Brain microvascular endothelial cell (primary cell): ENCODE measurements at regions not wholly inside any gene's neighbourhood (a gene's known extent, or its start where the extent isn't known, plus 50 kb on each side); places are given as distances from the start of the nearest gene placed in this dataset.

Source experiments
- DNase-seq: peaks from one replicate; pipeline ENCODE4 v3.0.0-alpha.2; 2020
- H3K27ac ChIP-seq: fragments of 250-450 bp; sonication (Bioruptor Pico); 2 replicates; pipeline ENCODE4 v1.5.1; 2020; ENCODE audit warnings: mild to moderate bottlenecking, moderate library complexity
- H3K27me3 ChIP-seq: fragments of 250-450 bp; sonication (Bioruptor Pico); replicated peaks from 2 replicates; pipeline ENCODE4 v1.5.1; 2020; ENCODE audit warnings: mild to moderate bottlenecking
- H3K36me3 ChIP-seq: fragments of 250-450 bp; sonication (Bioruptor Pico); replicated peaks from 2 replicates; pipeline ENCODE4 v1.5.1; 2020; ENCODE audit warnings: mild to moderate bottlenecking
- H3K4me3 ChIP-seq: 2 replicates; pipeline ENCODE4 v1.5.1; 2011; ENCODE audit warnings: low read depth, mild to moderate bottlenecking, control low read depth, low read length, moderate library complexity
- in situ Hi-C: cut with HindIII; loops from 2 replicates; pipeline ENCODE4 v1.10.0; 2017; ENCODE audit warnings: low sequenced_read_pairs, low pct_ligation_motif_present
- TF ChIP-seq, protein P1 (sequence below): IDR thresholded peaks from 2 replicates; pipeline ENCODE4 v1.5.1; 2011; ENCODE audit warnings: low read depth, mild to moderate bottlenecking, moderate library complexity, low read length, control low read depth, inconsistent platforms; ENCODE audit errors: missing control alignments

DNA sequence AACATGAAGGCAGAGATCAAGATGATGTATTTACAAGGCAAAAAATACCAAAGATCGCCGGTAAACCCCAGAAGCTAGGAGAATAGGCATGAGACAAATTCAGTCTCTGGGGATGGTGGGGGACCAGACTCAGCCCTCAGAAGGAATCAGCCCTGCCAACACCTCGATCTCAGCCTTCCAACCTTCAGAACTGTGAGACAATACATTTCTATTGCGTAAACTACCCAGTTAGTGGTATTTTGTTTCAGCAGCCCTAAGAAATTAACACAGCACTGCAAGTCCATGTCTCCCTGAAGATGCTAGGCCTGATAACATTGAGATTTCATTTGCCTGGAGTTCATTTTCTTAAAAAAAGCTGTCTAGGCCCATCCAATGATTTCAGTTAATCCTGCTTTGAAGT lies 622.5 kb downstream of the PTPRC start:
- Histone ChIP-seq H3K36me3 (no peaks in the 10 kb centered on the region), H3K27me3 (no peaks in the 10 kb centered on the region), H3K4me3 (no peak overlapping the region), H3K27ac (no peak overlapping the region)
- TF ChIP-seq, protein P1, sequence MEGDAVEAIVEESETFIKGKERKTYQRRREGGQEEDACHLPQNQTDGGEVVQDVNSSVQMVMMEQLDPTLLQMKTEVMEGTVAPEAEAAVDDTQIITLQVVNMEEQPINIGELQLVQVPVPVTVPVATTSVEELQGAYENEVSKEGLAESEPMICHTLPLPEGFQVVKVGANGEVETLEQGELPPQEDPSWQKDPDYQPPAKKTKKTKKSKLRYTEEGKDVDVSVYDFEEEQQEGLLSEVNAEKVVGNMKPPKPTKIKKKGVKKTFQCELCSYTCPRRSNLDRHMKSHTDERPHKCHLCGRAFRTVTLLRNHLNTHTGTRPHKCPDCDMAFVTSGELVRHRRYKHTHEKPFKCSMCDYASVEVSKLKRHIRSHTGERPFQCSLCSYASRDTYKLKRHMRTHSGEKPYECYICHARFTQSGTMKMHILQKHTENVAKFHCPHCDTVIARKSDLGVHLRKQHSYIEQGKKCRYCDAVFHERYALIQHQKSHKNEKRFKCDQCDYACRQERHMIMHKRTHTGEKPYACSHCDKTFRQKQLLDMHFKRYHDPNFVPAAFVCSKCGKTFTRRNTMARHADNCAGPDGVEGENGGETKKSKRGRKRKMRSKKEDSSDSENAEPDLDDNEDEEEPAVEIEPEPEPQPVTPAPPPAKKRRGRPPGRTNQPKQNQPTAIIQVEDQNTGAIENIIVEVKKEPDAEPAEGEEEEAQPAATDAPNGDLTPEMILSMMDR, result no peak
- in situ Hi-C loops, result no loop called here
- DNase-seq, result no peak

DNA sequence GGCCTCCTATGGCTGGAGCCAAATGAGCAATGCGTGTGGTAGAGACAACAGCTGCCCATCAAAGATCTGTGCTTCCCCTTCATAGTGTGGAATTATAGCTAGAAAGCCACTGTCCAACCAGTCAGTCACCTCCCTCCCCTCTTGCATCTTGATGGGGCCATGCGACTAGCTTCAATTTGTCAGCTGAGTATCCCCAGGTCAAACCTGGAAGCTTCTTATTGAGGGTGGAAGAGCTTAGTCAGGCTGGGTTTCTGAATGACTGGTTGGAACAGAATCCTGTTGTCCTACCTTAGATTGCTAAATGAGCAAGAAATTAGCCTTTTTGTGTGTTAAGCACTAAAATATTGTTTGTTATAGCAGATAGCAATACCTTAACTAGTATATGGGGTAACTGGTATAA lies 625.4 kb downstream of the PTPRC start:
- TF ChIP-seq, protein P1, result no peak
- H3K36me3 ChIP-seq, result no peaks in the 10 kb centered on the region

DNA sequence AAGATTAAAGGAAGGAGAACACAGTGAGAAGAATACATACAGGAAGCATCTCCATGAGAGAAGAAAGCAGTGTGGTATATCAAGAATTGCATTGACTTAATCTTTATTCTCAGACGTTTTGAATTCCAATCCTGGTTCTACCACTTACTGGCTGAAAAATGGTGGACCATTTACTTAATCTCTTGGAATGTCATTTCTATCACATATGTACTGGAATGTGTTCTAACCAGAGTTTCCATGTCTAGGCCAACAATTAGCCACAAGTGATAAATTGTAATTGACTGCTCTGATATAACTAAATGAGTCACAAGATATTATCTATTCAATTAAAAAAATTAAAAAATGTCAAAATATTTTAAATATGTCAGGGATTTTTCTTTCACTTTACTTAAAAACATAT lies 626.1 kb downstream of the PTPRC start:
- DNase-seq, result no peak
- H3K27me3 ChIP-seq, result no peaks in the 10 kb centered on the region
- TF ChIP-seq, protein P1, result no peak
- no peak overlapping the region for H3K27ac ChIP-seq
- H3K4me3 ChIP-seq, result no peak overlapping the region
- in situ Hi-C loops, result no loop called here
- no peaks in the 10 kb centered on the region for H3K36me3 ChIP-seq

More for the DNA sequence above, 625.4 kb downstream of the PTPRC start:
- Histone ChIP-seq H3K27ac (no peak overlapping the region), H3K27me3 (no peaks in the 10 kb centered on the region), H3K4me3 (no peak overlapping the region)
- DNase-seq, result no peak
- in situ Hi-C loops, result no loop called here

DNA sequence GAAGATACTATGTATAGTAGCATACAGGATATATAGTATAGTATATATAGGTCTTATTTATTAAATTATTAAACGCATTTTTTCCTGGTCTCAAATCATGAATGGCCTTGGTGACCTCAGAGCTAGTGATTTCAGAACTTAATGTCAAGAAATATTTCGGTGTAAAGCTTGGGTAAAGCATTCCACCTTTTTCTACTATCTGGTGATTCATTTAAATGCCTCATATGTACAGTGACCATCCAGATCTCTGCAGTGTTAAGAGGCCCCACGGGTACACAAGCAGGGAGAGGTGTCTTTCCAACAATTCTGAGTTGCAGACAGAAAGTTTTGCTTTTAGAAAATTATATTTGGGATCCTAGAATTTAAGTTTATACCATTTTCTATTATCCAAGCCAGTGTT lies 626.5 kb downstream of the PTPRC start:
- Histone ChIP-seq H3K27me3 (no peaks in the 10 kb centered on the region), H3K36me3 (no peaks in the 10 kb centered on the region), H3K27ac (no peak overlapping the region), H3K4me3 (no peak overlapping the region)
- in situ Hi-C loops, result no loop called here
- no peak for DNase-seq
- TF ChIP-seq, protein P1, result no peak

DNA sequence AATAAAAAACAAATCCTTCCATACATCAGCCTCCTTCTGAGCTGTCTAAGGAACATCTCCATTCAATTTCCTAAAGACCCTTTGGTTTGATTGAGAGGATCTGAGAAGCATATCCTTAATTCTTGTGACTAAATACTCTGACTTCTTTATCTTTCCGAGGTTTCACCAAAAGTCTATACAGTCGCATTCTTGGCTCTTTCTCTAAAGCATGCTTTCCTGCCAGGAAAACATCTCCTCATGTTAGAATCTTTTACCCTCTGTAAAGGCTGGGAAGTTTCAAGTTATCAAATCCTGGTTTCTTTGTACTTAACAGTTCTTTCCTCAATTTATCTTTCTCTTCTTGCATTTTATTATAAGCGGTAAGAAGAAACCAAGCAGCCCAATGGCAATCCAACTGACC lies 630.4 kb downstream of the PTPRC start:
- in situ Hi-C loops, result no loop called here
- TF ChIP-seq, protein P1, result no peak
- no peak overlapping the region for H3K27ac ChIP-seq

DNA sequence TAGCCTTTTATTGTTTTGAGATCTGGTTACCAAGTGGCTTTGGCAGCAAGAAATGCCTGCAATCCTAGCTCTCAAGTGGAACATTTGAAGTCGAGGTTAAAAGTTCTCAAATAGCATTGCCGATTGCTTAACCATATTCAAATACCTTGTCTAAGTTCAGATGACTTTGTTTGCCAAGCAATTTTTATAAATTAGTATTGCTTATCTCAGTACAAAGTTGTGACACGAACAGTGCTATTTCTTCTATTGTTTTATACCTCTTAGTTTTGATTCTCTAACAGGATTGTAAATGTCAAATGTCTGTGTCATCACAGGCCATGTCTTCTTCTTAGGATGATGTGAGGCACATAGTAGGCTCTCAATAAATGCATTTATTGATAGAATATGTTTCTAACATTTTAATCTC lies 633.3 kb downstream of the PTPRC start:
- in situ Hi-C loops, result no loop called here
- H3K27me3 ChIP-seq, result no peaks in the 10 kb centered on the region
- DNase-seq, result peak; percentile 64
- H3K4me3 ChIP-seq, result no peak overlapping the region
- H3K36me3 ChIP-seq, result no peaks in the 10 kb centered on the region
- TF ChIP-seq, protein P1, result no peak
- H3K27ac ChIP-seq, result peak overlapping the region; percentile 80

More for the DNA sequence above, 630.4 kb downstream of the PTPRC start:
- Histone ChIP-seq H3K27me3 (no peaks in the 10 kb centered on the region), H3K4me3 (no peak overlapping the region), H3K36me3 (no peaks in the 10 kb centered on the region)
- DNase-seq, result no peak
